T-helper 2 cell (primary cell): ENCODE measurements at regions not wholly inside any gene's neighbourhood (a gene's known extent, or its start where the extent isn't known, plus 50 kb on each side); places are given as distances from the start of the nearest gene placed in this dataset.
A peak's percentile ranks its signal among the peaks of the same experiment; 100 is the strongest.

ENCODE experiments used
- DNase-seq, 5 experiments: peaks; one replicate each; pipeline versions ENCODE4 v3.0.0 to v3.0.0-alpha.2; 2012 to 2022

DNA sequence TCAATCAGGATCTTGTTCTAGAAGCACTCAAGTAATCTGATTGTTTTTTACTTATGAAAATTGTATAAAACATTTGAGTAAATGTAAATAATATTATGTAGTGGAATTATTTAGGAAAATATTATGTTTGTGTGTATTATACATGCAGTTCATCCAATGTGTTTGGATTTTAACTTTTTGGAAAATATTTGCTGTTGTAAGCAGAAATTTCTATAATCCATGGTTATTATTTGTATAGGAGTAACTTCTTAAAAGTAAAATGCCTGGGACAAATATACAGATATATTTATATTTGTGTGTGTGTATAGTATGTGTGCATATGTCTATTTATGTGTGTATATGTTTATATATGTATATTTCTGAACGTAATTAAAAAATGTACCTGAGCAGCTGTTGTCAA lies 1394.6 kb upstream of the AGA start:
- DNase-seq, result no peak

GRCh38 chr4:178838776-178839175 lies 1396.5 kb upstream of the AGA start:
- DNase-seq, result no peak

- no peak for DNase-seq
These were observed 1414.0 kb upstream of the AGA start for GRCh38 chr4:178856139-178856800.

- DNase-seq, result no peak
These were observed 1429.2 kb upstream of the AGA start for GRCh38 chr4:178871476-178871875.

GRCh38 chr4:178881937-178882336 lies 1439.7 kb upstream of the AGA start:
- DNase-seq, result no peak

DNA sequence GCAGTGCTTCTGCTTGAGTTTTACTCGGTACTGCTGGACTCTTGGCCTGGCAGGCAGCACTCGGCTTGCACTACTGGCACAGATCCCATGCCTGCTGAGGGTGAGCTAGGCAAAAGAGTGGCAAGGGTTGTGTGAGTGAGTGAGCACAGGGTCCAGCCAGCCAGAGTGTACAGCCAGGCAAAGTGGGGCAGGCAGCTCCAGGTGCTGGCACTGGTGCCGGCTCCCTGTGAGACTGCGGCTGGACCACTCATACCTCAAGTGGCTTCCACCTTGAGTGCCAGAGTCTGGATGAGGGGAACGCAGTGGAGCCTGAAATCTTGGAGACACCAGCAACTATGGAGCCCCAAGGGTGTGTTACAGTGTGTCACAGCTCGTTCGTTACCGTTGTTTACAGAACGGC lies 1451.9 kb upstream of the AGA start:
- no peak for DNase-seq

GRCh38 chr4:178899084-178899483 lies 1456.8 kb upstream of the AGA start:
- no peak for DNase-seq

GRCh38 chr4:178917756-178918155 lies 1475.5 kb upstream of the AGA start:
- DNase-seq, result no peak

- no peak for DNase-seq
These were observed 1494.9 kb upstream of the AGA start for GRCh38 chr4:178937130-178937529.

- DNase-seq, result no peak
These were observed 1499.7 kb upstream of the AGA start for GRCh38 chr4:178941975-178942374.

- DNase-seq, result peak in 1 of 5 experiments; percentile 2
These were observed 1511.3 kb upstream of the AGA start for GRCh38 chr4:178953447-178954120.

GRCh38 chr4:178955614-178956013 lies 1513.4 kb upstream of the AGA start:
- no peak for DNase-seq

DNA sequence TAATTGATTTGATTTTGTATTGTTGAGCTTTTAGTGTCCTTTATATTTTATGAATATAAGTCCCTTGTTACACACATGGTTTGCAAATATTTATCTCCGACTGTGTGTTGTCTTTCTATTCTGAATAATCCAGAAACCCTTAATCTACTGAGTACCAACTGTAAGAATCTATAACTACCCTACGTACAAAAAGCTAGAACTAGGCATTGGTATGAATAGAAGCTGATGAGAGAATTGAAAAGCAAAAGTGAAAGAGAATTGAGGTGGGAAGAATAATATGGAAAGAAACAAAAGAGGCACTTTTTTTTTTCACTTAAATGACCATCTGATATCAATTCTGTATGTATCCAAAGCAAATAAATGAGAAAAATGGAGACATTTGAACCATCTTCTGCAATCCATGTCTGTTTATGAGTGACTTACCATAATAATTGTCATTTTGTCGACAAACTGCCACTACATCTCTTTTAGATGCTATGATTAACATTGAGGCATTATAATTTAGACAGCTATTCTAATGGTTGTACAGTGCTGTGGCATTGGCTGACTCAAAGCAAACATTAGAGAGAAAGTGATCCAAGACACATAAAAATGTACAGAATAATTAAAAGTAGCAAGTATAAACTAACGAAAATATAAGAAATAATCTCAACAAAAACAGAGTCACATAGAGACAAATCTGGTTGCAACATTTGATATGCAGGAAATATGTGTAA lies 1516.6 kb upstream of the AGA start:
- DNase-seq, result no peak

GRCh38 chr4:178963446-178964045 lies 1521.3 kb upstream of the AGA start:
- DNase-seq, result no peak

GRCh38 chr4:178966644-178967043 lies 1524.4 kb upstream of the AGA start:
- DNase-seq, result no peak

DNA sequence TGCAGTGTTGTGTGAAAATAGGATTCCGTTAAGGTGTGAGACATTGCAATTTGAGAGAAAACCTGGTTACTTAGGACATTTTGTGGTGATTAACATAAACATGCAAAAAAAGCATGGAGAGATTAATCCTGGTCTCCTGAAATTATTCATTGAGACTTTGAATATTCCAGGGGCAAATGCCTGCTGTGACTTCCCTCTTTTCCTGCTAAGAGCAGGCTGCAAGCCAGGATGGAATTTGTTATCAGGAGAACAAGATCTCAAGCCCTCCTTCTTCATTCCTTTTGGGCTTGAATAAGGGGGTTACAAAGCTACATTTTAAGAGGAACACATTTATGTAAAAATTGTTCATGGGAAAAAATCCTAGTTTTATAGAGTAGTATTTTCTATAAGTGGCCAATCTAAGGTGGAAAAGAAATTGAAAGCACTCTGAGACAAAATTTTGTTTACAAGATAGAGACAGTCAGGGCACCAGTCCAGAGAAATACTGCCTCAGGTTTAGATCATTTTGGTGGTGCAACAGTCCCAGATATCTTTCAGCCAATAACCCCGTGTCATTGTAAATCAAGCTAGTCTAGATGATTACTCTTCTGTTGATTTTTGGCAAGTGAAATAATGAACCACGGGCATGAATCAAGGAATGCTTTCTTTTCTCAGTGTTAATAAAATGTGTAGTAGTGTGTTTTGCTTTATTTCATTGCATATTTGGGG lies 1528.3 kb upstream of the AGA start:
- DNase-seq, result no peak

DNA sequence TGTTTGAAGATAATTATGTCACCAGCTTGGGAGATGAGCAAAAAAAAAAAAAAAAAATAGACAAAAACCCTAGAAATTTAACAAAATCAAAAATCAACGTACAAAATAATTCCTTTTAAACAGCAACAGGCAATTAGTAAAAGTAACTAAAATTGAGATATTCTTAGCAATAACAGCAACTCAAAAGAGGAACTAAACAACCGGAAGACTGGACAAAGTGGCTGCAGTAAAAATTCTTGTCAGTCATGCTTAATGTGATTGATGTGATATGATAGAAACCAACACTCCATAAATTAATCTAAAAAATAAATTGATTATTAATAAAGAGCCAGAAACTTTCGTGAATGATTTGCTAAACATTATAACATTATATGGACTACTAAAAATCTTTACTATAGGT lies 1534.6 kb upstream of the AGA start:
- no peak for DNase-seq

- no peak for DNase-seq
These were observed 1551.1 kb upstream of the AGA start for GRCh38 chr4:178993306-178993705.

DNA sequence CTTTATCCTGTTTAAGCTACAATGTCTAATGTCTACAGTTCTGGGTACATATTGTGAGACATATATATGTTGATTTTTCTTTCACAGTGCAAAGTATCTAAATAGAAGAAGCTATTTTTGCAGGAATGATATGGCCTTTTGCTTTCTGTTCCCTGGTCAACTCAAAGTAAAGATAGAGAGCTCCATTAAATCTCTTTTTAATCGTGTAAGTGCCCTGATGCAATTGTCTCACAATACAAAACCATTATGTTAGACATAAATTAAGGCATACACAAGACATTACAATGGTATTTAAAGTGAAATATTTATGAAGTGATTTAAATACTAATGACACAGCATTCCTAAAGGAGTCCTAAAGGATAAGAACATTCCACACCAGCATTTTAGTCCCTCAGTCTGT lies 1559.7 kb upstream of the AGA start:
- no peak for DNase-seq

GRCh38 chr4:179007755-179008154 lies 1565.5 kb upstream of the AGA start:
- no peak for DNase-seq

DNA sequence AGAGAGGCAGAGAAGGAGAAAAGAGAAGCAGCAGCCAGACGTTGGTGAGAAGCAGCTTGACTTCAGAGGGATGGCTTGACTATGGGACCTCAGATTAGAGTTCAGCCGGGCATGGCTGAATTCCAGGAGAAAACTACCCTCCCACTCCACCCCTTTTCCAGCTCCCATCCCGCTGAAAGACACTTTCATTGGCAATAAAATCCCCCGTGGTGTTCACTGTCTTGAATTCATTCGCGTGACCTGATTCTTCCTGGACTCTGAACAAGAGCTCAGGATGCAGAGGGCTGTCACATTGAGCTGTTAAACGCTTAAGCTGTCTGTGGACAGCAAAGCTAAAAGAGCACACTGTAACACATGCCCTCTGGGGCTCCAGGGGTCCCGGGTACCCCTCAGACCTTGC lies 1575.3 kb upstream of the AGA start:
- no peak for DNase-seq

GRCh38 chr4:179027569-179027968 lies 1585.3 kb upstream of the AGA start:
- DNase-seq, result peak in 1 of 5 experiments; percentile 4

DNA sequence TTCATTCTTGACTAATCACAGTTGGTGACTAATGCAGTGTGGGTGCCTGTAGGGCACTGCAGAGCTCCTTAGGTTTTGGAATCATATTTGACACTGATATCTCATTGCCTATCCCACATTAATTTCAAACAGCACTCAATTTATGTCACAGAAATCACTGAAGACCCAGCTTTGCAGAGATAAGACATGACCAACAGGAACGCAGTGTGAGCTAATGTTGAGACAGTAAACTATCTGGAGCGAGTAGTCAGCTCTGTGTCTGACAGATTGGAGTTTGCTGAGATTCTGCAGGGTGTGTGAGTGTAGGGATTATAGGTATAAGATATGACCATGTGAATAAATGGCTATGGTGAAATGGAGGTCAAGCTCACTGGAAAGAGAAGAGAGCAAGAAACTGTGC lies 1586.1 kb upstream of the AGA start:
- DNase-seq, result no peak
